ELR (cell line): ENCODE measurements at regions not wholly inside any gene's neighbourhood (a gene's known extent, or its start where the extent isn't known, plus 50 kb on each side); places are given as distances from the start of the nearest gene placed in this dataset.
"Not testable (repeated sequence)": the region's sequence is repeated elsewhere in the genome, so short reads cannot be mapped to it uniquely, and the experiment has no call there.

ENCODE experiments used
- DNase-seq: peaks from one replicate; pipeline ENCODE4 v3.0.0-alpha.2; 2015; ENCODE audit warnings: low read depth

DNA sequence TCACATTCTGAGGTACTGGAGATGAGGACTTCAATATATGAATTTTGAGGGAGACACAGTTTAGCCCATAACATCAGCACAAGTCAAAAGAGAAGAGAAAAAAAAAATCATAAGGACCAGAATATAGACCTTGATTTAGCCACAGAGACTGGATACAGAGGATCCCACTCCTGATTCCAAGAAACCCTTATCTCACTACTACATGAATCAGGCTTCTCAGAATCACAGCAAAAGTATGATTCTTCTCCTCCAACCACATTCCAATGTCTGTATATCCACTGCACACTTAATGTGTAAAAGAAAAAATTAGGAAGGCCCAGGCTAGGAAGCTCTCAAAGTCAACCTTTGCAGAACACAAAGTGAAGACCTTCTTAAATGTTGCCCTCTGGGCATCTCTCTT is 610.9 kb downstream of the DTWD2 start:
- no peak for DNase-seq

DNA sequence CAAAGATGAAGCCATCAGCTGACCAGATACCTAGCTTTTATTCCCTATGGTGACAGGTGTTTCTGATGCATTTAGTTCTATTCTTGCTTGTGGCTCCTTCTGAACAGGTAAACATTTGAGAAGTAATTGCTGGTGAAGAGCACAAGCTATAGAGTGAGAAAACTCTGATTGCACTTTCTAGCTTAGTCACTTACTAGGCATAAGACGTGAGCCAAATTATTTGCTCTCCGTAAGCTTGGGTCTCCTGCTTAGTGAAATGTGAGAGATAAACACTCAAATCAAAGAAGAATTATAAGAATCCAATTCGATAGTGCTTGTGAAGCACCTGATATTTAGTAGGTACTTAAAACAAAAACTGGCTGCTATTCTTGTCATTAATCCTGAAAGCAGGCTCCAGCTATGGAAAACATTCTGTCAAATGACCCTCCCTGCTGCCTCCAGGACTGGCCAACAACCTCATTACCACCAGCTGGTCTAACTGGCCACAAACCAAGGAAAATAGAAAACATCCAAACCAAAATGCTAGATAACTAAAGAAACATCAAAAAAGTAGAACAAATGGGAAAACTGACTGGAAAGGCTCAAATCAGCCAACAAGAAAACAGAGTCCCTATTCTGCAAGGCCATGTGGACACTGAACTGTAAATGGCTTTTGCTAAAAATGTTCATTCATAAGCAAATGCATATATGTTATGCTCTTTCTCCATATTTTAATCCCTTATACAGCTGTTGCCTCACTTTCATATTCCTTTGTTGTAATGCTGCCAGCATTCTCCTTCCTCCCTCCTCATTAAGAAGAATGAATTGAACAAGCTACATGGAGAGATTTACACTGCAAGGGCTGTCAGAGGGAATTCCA is 616.1 kb downstream of the DTWD2 start:
- DNase-seq, result no peak

DNA sequence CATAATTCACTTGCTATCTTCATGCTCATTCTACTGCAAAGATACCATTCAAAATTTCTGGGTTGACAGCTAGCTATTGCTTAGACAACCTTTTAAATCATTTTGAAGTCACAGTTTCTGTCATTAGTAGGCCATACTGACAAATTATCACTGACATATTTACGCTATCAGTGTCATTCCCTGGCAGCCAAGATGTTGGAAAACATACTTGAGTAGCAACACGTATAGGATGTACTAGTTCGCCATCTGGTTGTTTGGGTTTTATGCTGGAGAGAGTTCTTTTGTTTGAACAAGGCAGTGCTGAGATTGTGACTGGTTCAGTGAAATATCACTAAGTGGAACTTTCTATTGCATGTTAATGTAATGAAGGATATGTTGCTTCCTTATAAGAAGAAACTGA is 621.9 kb downstream of the DTWD2 start:
- no peak for DNase-seq

DNA sequence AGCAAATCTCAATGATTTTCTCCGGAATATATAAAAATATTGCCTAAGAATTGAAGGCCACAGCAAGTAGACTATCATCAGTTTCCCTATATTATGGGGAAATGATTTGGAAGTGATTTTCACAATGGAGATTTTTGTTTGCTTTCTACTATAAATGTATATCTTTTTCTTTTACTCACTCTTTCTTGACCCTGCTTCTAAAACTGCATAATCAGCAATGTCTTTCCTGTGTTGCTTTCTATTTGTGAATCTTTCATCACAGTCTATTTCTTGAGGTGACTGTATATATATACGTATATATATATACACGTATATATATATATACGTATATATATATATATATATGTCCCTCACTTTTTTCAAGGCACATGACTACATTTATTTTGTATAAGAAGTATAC is 622.6 kb downstream of the DTWD2 start:
- DNase-seq, result no peak

DNA sequence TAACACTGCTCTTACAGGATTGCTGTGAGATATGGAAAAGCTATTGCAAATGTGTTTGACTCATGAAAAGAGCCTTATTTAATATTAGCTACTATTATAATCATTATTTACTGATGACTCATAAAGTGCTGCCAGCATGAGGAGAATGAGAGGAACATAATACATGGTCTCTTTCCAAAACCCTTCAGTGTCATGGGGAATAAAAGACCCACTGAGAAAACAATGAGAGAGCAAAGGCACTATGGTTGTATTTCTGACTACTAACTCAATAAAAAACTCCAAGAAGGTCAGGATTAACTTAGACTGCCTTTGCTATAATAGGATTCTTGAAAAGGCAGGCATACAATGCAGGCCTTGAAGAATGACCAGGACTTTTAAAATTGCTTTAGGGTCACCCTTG is 633.5 kb downstream of the DTWD2 start:
- no peak for DNase-seq

DNA sequence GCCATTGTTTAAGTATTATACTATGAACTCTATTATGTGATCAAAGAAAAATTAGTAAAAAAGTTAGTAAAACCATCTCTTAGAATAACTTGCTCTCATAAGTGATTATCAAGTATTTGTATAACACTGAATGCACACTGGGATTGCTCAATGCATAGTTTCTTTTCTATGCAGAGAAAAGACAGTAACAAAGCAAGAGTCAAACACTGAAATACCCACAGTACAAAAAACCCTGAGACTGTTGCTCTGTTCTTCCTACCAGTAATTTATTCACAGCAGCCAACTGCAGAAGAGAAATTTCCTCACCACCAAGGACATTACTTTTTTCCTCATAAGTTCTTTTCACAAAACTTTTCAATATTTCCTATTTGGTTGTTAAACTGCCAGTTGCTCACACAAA is 634.4 kb downstream of the DTWD2 start:
- DNase-seq, result no peak

DNA sequence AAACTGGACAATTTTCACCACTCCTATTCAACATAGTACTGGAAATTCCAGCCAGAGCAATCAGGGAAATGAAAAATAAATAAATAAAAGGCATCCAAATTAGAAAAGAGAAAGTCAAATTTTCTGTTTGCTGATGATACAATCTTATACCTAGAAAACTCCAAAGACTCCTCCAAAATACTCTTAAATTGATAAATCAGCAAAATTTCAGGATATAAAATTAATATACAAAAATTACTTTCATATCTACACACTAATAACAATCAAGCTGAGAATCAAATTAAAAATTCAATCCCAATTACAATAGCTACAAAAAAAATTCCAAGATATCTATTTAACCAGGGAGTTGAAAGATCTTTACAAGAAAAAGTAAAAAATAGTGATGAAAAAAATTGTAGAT is 651.9 kb downstream of the DTWD2 start:
- no peak for DNase-seq

DNA sequence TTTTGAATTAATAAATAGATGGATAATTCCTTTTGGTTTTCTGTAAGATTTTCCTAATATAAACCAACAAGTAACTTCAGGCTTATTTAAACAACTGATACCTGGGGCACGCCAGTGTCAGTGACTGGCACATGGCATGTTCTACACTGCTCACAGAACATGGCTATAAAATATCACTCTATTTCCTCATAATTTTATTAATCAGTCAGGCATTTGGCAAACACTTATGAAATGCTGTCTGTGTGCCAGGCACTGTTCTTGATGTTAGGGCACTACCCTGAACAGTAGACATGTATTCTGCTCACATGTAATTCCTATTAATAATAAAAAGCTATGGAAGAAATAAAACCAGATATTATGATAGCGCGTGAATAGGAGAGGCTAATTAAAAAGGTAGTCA is 661.0 kb downstream of the DTWD2 start:
- DNase-seq, result no peak

DNA sequence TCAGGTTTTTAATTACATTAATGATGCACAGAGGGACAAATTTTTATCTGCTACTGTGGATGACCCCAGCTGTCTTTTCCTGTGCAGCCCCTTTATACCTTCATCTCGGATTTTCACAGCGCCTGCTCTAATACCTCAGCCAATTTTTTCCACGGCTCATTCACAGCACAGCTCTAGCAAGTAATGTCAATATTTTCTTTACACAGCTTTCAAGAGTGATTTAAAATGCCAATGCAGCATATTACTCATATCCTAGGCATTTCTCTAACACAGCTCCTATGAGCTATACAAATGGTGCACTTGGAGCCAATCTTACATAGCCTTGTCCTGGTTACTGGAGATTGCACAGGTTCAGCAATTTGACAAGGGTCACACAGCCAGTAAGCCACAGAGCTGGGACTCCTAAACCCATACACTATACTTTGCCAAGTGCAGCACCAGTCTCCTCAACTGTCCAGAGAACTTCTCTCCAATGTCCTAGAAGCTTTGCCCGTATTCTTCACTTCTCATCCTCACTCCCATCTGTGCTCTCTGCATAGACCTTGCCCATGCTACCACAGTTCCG is 661.8 kb downstream of the DTWD2 start:
- DNase-seq, result no peak

DNA sequence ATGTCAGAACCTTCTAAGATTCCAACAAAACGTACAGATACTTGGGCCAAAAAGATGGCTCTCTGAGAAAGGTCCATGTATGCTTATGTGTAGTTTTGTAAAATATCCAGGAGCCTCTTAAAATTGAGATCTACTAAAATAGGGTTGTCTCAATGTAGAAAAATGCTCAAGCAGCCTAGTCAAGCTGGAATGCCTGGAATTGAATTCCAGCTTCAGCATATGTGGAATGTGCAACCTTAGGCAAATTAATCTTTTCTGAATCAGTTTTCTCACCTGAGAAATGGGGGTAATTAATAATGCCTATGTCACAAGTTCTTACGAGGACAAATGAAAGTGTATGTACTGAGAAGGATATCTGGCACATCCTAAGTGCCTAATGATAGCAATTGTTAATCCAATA is 662.4 kb downstream of the DTWD2 start:
- no peak for DNase-seq

DNA sequence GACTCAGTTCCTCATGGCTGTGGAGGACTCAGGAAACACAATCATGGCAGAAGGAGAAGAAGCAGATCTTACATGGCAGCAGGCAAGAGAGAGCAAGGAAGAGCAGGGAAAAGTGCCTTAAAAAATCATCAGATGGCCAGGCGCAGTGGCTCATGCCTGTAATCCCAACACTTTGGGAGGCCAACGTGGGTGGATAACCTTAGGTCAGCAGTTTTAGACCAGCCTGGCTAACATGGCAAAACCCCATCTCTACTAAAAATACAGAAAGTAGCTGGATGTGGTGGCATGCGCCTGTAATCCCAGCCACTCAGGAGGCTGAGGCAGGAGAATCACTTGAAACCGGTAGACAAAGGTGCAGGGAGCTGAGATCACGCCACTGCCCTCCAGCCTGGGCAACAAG is 664.6 kb downstream of the DTWD2 start:
- not testable (repeated sequence) for DNase-seq

DNA sequence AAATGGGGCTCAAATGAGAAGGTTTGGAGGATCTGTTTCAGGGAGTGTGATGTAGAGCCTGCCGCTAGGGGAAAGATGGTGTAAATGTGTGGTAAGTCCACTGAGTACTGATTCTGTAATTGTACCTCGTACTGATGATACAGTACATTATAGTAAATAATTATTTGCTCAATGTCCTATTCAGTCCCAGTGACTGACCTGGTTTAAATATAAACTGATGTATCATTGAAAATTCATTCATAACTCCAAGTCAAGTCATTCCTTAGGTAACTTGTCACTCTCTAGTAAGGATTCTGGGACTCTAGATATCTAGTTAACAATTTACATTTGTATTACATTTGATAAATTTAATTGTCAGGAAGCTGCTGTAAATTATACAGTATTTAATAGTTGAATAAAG is 667.3 kb downstream of the DTWD2 start:
- no peak for DNase-seq

DNA sequence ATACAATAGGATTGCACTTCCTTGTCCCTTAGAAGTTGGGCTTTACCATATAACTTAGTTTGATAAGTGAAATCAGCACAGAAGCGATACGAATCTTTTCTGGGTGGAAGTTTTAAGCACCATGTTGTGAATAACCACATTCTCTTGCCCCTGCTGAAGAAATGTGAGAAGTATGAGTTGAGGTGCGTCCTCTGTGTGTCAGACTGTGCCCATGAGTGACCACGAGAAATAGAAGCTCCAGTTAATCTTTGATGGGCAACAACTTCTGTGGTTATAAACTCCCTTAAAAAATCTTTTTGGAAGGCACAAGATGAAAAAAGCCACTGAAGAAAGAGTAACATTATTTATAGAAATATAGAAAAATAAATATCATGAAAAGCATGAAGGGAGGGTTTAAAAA is 668.2 kb downstream of the DTWD2 start:
- DNase-seq, result no peak

DNA sequence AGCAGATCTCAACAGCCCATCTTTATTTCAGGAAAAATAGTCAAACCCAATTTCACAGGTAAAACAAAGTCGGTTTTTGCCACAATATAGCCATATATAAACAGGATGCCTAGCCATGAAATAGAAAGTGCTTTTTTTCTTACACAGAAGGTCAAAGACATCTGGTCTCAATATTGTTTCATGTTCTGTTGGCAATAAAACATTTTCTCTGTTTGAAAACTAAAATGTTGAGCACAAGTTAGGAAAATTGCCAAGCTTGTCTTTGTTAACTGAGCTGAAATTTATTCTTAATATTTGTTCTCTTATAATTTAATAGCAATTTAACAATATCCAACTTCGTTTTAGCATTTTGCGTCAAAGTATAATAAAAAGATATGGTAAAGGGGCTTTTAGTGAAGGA is 673.4 kb downstream of the DTWD2 start:
- DNase-seq, result no peak

DNA sequence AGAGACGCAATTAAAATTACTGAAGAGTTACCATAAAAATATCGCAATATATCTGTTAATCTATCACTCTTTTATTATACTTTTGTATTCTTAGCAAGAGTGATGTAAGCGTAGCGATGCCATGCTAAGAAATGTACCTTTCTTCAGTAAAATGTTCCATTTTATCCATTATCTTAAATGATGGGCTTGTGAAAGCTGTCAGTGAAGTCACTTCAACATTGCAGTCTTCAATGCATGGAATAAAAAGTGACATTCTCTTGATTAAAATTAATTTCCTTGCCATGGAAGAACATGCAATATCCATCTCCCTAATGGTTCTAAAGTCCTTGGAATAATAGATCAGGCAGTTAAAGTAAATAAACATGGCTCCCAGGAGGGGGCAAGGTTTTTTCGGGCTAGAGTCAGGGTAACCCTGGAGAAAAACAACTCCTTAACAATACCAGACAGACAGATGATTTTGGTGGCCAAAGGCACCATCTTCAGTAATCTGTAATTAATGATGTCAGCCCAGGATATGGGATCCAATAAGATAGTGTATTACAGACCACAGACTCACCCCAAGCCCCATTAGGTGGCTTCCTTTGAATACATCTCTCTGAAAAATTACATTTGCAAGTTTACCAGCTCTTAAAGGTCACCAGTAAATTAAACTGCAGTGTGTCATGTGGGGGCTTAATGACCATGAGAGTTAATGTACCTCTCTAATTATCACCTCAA is 677.1 kb downstream of the DTWD2 start:
- no peak for DNase-seq

DNA sequence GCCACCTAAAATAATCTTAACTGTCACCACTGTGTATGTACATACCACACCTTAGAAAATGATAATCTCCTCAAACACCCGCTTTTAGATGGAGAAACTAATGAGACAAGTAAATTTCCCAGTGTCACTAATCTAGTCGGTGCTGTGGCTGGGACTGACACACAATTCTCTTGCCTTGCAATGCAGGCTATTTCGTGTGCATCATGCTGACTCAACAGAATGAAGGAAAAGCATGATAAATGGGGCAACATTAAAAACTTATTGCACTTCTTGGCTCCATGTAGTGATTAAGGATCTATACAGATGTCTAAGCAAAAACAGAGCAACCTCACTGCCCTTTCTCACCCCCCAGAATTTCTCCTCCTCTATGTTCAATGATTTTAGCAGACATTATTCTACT is 677.9 kb downstream of the DTWD2 start:
- DNase-seq, result no peak

DNA sequence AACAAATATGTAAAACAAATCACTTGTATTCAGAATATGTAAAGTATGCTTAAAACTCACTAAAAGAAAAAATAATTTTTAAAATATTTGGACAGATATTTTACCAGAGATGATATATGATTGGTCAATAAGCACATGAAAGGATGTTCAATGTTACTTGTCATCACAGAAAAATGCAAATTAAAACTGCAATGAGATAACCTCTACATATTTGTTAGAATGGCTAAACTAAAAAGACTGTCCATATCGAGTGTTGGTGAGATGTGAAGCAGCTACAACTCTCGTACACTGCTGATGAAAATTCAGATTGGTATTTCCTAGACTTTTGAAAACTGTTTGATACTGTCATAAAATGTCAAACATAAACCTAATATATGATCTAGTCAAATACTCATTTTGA is 685.1 kb downstream of the DTWD2 start:
- no peak for DNase-seq

DNA sequence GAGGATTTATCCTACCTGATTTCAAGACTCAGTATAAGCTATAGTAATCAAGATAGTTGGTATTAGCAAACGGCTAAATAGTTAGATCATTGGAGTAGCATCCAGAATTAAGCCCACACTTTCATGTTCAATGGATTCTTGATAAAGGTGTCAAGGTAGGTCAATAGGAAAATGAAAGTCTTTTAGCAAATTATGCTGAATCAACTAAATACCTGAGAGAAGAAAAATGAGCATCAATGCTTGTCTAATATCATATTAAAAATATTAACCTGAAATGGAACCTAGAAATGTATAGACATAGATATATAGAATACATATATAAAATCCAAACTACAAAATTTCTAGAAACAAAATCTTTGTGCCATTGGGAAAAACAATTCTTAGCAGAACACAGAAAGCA is 685.6 kb downstream of the DTWD2 start:
- no peak for DNase-seq

DNA sequence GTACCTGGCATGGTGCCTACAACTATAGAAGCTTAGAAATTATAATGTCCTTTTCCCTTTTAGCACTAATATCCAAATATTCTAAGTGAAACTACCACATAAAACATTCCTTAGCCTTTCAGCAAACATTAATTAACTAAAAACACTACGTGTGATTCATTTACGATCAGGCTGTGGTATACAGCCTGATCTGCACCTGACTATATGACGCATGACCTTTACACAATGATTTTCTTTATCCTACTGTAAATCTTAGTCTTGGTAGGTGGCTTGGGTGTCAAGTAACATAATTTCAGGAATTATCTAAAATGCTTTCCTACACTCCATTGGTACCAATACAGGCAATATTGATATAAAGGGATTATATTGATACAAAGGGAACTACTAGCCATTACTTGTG is 686.7 kb downstream of the DTWD2 start:
- no peak for DNase-seq

DNA sequence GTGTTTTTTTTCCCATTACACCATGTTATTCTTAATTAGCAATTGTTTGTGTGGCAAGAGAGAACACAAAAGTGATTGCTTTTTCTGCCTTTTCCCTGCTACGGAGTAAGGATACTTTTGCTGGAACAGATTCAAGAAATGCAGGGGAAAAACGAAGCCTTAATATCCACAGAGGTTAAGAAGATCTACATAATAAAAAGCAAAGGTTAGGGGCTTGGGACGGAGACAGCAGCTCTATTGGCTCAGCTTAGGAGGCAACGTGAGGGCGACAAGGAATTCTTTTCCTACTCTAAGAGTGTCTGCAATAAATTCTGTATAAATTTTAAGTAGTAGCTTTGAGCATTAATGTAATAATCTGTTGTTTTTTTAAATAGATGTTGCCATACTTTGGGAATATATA is 693.3 kb downstream of the DTWD2 start:
- DNase-seq, result no peak

DNA sequence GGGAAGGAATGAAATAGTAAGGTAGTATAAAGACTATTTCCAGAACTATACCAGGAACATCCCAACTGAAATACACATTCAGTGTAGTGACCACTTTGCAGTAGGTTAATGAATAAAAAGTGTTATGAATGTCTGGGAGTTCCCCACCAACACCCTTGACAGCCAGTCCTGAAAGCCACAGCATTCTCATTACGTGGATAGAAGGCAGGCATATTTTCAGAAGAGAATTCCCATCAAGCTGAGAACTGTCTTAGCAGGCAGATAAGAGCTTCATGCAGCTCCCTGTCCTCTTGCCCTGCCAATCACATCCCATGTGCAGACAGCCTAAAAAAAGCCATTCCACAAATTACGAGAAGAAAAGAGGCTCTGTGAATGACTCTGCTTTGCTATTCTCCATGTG is 695.0 kb downstream of the DTWD2 start:
- DNase-seq, result no peak

DNA sequence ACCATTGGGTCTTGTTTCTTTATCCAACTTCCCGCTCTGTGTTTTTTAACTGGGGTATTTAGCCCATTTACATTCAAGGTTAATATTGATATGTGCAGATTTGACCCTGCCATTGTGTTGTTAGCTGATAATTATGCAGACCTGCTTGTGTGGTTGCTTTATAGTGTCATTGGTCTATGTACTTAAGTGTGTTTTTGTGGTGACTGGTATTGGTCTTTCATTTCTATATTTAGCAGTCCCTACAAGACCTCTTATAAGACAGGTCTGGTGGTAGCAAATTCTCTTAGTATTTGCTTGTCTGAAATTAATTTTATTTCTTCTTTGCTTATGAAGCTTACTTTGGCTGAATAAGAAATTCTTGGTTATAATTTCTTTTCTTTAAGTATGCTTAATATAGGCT is 698.1 kb downstream of the DTWD2 start:
- DNase-seq, result no peak

DNA sequence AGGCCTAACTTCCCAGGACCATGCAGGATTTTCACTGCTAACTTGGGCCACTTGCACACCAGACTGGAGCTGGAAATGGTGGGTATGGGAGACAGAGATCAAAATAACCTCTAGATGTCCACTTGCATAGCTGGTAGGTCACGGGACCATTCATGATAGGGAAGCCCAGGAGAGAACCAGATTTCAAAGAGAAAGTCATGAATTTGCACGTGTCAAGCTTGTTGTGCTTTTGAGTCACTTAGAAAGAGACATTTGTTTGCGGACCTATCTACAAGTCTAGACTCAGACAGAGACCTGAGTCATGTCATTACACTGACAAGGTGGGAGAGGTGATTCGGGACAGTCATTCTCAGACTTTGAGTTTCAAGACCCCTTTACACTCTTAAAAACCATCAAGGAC is 704.1 kb downstream of the DTWD2 start:
- DNase-seq, result not testable (repeated sequence)
